ENCODE measurements at regions not wholly inside any gene's neighbourhood (a gene's known extent, or its start where the extent isn't known, plus 50 kb on each side); places are given as distances from the start of the nearest gene placed in this dataset.

DNA sequence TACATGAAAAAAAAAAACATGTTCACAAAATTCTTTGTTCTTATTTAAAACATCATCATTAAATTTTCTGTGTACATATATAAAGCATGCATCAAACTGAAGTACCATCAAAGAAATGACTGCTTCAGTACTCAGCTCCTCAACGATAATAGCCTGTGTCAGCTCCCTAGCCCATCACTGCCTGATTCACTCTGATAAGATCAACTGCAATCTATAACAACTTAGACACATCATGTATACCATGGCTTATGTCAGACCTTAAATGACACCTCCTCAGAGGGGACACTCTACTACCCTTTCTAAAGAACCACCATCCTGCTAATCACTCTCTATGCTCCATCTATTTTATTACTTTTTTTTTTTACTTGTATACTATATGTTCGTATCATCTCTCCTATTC is 200.5 kb upstream of the TLE4 start:
- no peaks in the 10 kb centered on the region for H3K4me1 ChIP-seq (ENCODE audit: insufficient read depth, low read length, poor library complexity, severe bottlenecking)
- no peaks in the 10 kb centered on the region for H3K79me2 ChIP-seq (ENCODE audit: insufficient read depth, low read length)
- no peak overlapping the region for H3K9ac ChIP-seq (ENCODE audit: low read depth, low read length, poor library complexity, severe bottlenecking)
- no peaks in the 10 kb centered on the region for H4K20me1 ChIP-seq (ENCODE audit: insufficient read depth, low read length, poor library complexity, severe bottlenecking)
- no peak overlapping the region for H3K4me2 ChIP-seq (ENCODE audit: low read depth, low read length, poor library complexity, severe bottlenecking)
- no peak overlapping the region for H3K4me3 ChIP-seq (ENCODE audit: low read length, poor library complexity, severe bottlenecking)
- no peaks in the 10 kb centered on the region for H3K9me3 ChIP-seq (ENCODE audit: insufficient read depth, low read depth, low read length)
- H2AFZ ChIP-seq (ENCODE audit: low read length): no peak overlapping the region
- TF ChIP-seq, protein P1, sequence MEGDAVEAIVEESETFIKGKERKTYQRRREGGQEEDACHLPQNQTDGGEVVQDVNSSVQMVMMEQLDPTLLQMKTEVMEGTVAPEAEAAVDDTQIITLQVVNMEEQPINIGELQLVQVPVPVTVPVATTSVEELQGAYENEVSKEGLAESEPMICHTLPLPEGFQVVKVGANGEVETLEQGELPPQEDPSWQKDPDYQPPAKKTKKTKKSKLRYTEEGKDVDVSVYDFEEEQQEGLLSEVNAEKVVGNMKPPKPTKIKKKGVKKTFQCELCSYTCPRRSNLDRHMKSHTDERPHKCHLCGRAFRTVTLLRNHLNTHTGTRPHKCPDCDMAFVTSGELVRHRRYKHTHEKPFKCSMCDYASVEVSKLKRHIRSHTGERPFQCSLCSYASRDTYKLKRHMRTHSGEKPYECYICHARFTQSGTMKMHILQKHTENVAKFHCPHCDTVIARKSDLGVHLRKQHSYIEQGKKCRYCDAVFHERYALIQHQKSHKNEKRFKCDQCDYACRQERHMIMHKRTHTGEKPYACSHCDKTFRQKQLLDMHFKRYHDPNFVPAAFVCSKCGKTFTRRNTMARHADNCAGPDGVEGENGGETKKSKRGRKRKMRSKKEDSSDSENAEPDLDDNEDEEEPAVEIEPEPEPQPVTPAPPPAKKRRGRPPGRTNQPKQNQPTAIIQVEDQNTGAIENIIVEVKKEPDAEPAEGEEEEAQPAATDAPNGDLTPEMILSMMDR (conservative IDR thresholded peaks at IDR 0.05; ENCODE audit: low read length): no peak
- TF ChIP-seq EZH2phosphoT487 (IDR thresholded peaks at IDR 0.05; ENCODE audit: borderline replicate concordance): no peak
- H3F3A ChIP-seq (ENCODE audit: low read depth): no peaks in the 10 kb centered on the region
- H3K36me3 ChIP-seq (ENCODE audit: insufficient read depth, low read length): no peaks in the 10 kb centered on the region
- H3K27me3 ChIP-seq (ENCODE audit: insufficient read depth, low read length, poor library complexity, severe bottlenecking): no peaks in the 10 kb centered on the region
- H3K9me2 ChIP-seq (replicated peaks; ENCODE audit: low read depth, low read length): 0 out of 2 replicates have a peak, but pooled peaks cover 3% of the 10 kb centered on the region

- no peak overlapping the region for H3K9ac ChIP-seq (ENCODE audit: low read depth, low read length, poor library complexity, severe bottlenecking)
- H3K36me3 ChIP-seq (ENCODE audit: insufficient read depth, low read length): no peaks in the 10 kb centered on the region
- no peaks in the 10 kb centered on the region for H3K9me3 ChIP-seq (ENCODE audit: insufficient read depth, low read depth, low read length)
- H3K4me1 ChIP-seq (ENCODE audit: insufficient read depth, low read length, poor library complexity, severe bottlenecking): no peaks in the 10 kb centered on the region
- no peaks in the 10 kb centered on the region for H3K79me2 ChIP-seq (ENCODE audit: insufficient read depth, low read length)
- H3K27me3 ChIP-seq (ENCODE audit: insufficient read depth, low read length, poor library complexity, severe bottlenecking): no peaks in the 10 kb centered on the region
- no peaks in the 10 kb centered on the region for H4K20me1 ChIP-seq (ENCODE audit: insufficient read depth, low read length, poor library complexity, severe bottlenecking)
- H3K9me2 ChIP-seq (replicated peaks; ENCODE audit: low read depth, low read length): 0 out of 2 replicates have a peak, but pooled peaks cover 3% of the 10 kb centered on the region
- H2AFZ ChIP-seq (ENCODE audit: low read length): no peak overlapping the region
- no peak overlapping the region for H3K4me3 ChIP-seq (ENCODE audit: low read length, poor library complexity, severe bottlenecking)
- TF ChIP-seq, protein P1 (conservative IDR thresholded peaks at IDR 0.05; ENCODE audit: low read length): no peak
- no peaks in the 10 kb centered on the region for H3F3A ChIP-seq (ENCODE audit: low read depth)
- no peak overlapping the region for H3K4me2 ChIP-seq (ENCODE audit: low read depth, low read length, poor library complexity, severe bottlenecking)
These were observed 199.7 kb upstream of the TLE4 start for GRCh38 chr9:79371948-79372555.

GRCh38 chr9:79377339-79377855 is 194.4 kb upstream of the TLE4 start:
- H3K4me3 ChIP-seq (ENCODE audit: low read length, poor library complexity, severe bottlenecking): no peak overlapping the region
- no peaks in the 10 kb centered on the region for H4K20me1 ChIP-seq (ENCODE audit: insufficient read depth, low read length, poor library complexity, severe bottlenecking)
- H3K9me3 ChIP-seq (ENCODE audit: insufficient read depth, low read depth, low read length): no peaks in the 10 kb centered on the region
- no peak overlapping the region for H2AFZ ChIP-seq (ENCODE audit: low read length)
- no peak overlapping the region for H3K4me2 ChIP-seq (ENCODE audit: low read depth, low read length, poor library complexity, severe bottlenecking)
- TF ChIP-seq EZH2phosphoT487 (IDR thresholded peaks at IDR 0.05; ENCODE audit: borderline replicate concordance): no peak
- TF ChIP-seq, protein P1 (conservative IDR thresholded peaks at IDR 0.05; ENCODE audit: low read length): no peak
- H3F3A ChIP-seq (ENCODE audit: low read depth): no peaks in the 10 kb centered on the region
- H3K9ac ChIP-seq (ENCODE audit: low read depth, low read length, poor library complexity, severe bottlenecking): no peak overlapping the region
- H3K79me2 ChIP-seq (ENCODE audit: insufficient read depth, low read length): no peaks in the 10 kb centered on the region
- 0 out of 2 replicates have a peak, but pooled peaks cover 3% of the 10 kb centered on the region for H3K9me2 ChIP-seq (replicated peaks; ENCODE audit: low read depth, low read length)
- no peaks in the 10 kb centered on the region for H3K27me3 ChIP-seq (ENCODE audit: insufficient read depth, low read length, poor library complexity, severe bottlenecking)
- H3K36me3 ChIP-seq (ENCODE audit: insufficient read depth, low read length): no peaks in the 10 kb centered on the region
- no peaks in the 10 kb centered on the region for H3K4me1 ChIP-seq (ENCODE audit: insufficient read depth, low read length, poor library complexity, severe bottlenecking)
